ENCODE measurements at regions not wholly inside any gene's neighbourhood (a gene's known extent, or its start where the extent isn't known, plus 50 kb on each side); places are given as distances from the start of the nearest gene placed in this dataset.

DNA sequence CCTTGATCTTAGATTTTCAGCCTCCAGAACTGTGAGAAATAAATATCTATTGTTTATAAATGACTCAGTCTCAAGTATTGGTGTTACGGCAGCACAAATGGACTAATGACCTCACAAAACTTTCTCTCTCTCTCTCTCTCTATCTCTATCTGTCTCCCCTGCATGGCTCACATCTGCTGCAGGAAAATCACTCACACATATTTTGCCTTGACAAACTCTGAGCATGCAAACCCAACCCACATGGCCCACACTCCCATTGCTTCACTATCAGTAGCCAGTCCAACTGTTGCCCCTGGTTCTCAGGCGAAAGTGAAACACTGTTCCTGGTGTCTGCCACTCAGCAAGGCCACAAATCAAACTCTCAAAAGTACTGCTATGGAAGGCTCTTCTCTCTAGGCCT, 66.4 kb upstream of the PIK3R1 start:
- Histone ChIP-seq H3K27ac (no peak overlapping the region), H3K4me3 (no peak overlapping the region), H3K9me3 (no peaks in the 10 kb centered on the region), H3K27me3 (no peaks in the 10 kb centered on the region), H3K4me1 (no peaks in the 10 kb centered on the region), H3K36me3 (no peaks in the 10 kb centered on the region)
- no peak for TF ChIP-seq EP300 (IDR thresholded peaks at IDR 0.05)
- TF ChIP-seq, protein P1, sequence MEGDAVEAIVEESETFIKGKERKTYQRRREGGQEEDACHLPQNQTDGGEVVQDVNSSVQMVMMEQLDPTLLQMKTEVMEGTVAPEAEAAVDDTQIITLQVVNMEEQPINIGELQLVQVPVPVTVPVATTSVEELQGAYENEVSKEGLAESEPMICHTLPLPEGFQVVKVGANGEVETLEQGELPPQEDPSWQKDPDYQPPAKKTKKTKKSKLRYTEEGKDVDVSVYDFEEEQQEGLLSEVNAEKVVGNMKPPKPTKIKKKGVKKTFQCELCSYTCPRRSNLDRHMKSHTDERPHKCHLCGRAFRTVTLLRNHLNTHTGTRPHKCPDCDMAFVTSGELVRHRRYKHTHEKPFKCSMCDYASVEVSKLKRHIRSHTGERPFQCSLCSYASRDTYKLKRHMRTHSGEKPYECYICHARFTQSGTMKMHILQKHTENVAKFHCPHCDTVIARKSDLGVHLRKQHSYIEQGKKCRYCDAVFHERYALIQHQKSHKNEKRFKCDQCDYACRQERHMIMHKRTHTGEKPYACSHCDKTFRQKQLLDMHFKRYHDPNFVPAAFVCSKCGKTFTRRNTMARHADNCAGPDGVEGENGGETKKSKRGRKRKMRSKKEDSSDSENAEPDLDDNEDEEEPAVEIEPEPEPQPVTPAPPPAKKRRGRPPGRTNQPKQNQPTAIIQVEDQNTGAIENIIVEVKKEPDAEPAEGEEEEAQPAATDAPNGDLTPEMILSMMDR (IDR thresholded peaks at IDR 0.05): no peak
- TF ChIP-seq POLR2A (IDR thresholded peaks at IDR 0.05): no peak
- 88 to 95% methylated on average over 2 of the region's 2 CpGs for WGBS, 2 donors
- DNase-seq (ENCODE audit: low spot score in 2 of 2): no peak

GRCh38 chr5:68148096-68148495, 67.5 kb upstream of the PIK3R1 start:
- no peaks in the 10 kb centered on the region for H3K27me3 ChIP-seq
- no peak overlapping the region for H3K4me3 ChIP-seq
- H3K9me3 ChIP-seq: no peaks in the 10 kb centered on the region
- no peaks in the 10 kb centered on the region for H3K4me1 ChIP-seq
- WGBS, 2 donors: 73 to 83% methylated on average over 3 of the region's 3 CpGs
- H3K27ac ChIP-seq: no peak overlapping the region
- TF ChIP-seq EP300 (IDR thresholded peaks at IDR 0.05) (no peak), POLR2A (IDR thresholded peaks at IDR 0.05) (no peak)
- TF ChIP-seq, protein P1 (IDR thresholded peaks at IDR 0.05): no peak
- no peaks in the 10 kb centered on the region for H3K36me3 ChIP-seq
- no peak for DNase-seq (ENCODE audit: low spot score in 2 of 2)

DNA sequence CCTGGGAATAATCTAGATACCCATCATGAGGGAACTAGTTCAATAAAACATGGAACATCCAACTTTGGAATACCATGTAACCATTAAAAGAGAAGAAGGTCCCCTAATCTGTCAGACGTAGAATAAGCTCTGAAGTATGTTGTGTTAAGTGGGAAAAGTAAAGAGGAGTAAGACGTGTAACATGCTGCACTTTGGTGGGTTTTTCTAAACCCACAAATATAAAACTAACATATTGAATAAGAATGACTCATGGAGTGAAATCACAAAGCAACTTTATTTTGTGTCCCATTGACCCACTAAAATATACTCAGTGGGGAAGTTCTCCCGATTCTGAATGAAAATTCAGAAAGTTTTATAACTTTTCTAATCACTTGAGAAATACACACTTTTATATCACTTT, 67.9 kb upstream of the PIK3R1 start:
- TF ChIP-seq POLR2A (IDR thresholded peaks at IDR 0.05) (no peak), EP300 (IDR thresholded peaks at IDR 0.05) (no peak)
- TF ChIP-seq, protein P1 (IDR thresholded peaks at IDR 0.05): no peak
- H3K27me3 ChIP-seq: no peaks in the 10 kb centered on the region
- no peaks in the 10 kb centered on the region for H3K4me1 ChIP-seq
- no peak for DNase-seq (ENCODE audit: low spot score in 2 of 2)
- no peaks in the 10 kb centered on the region for H3K9me3 ChIP-seq
- no peaks in the 10 kb centered on the region for H3K36me3 ChIP-seq
- no peak overlapping the region for H3K27ac ChIP-seq
- H3K4me3 ChIP-seq: no peak overlapping the region
- 63 to 68% methylated on average over 3 of the region's 3 CpGs for WGBS, 2 donors

DNA sequence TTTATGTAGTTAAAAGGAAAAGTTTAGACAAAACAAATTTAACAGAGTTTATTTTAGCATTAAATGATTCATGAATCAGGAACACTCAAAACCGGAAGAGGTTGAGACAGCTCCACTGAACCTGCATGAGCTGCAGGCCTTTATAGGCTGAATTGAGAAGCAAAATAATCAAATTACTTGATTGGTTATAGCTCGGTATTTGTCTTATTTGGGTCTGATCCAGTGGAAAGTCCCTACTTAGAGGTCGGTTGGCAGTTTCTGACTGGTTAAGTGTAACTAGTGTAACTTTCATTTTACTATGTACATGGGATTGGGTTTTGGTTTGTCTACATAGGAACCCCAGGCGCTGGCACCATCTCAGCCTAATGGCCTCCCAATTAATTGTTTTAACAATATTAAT, 74.1 kb upstream of the PIK3R1 start:
- no peaks in the 10 kb centered on the region for H3K27me3 ChIP-seq
- no peak overlapping the region for H3K4me3 ChIP-seq
- DNase-seq (ENCODE audit: low spot score in 2 of 2): no peak
- no peaks in the 10 kb centered on the region for H3K9me3 ChIP-seq
- H3K36me3 ChIP-seq: no peaks in the 10 kb centered on the region
- WGBS, 2 donors: 55 to 56% methylated on average over 4 of the region's 4 CpGs
- H3K27ac ChIP-seq: peak overlapping the region in 1 of 4 donors; percentile 35
- peaks cover 0 to 26% (median 0%) of the 10 kb centered on the region in 4 donors for H3K4me1 ChIP-seq
- TF ChIP-seq, protein P1 (IDR thresholded peaks at IDR 0.05): no peak
- TF ChIP-seq EP300 (IDR thresholded peaks at IDR 0.05): no peak
- TF ChIP-seq POLR2A (IDR thresholded peaks at IDR 0.05): no peak

DNA sequence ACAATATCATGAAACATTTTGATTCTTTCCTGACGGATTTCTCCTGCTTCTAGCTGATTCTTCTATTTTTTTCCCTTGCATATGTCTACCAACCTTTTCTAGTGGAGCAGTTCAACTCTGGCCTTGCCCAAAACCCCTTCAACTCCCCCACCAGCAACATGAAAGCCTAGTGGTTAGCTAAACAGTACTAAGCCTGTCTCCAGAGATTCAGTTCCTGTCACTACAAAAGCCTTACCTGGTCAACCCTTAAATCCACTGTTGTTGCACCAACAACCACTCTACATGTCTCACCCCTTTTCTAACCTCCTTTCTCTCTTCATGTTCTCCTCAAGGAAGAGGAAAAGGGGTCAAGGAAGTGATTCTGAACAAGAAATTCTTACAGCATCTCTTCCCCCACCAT, 74.8 kb upstream of the PIK3R1 start:
- H3K27me3 ChIP-seq: no peaks in the 10 kb centered on the region
- no peak for DNase-seq (ENCODE audit: low spot score in 2 of 2)
- no peak overlapping the region for H3K4me3 ChIP-seq
- H3K36me3 ChIP-seq: no peaks in the 10 kb centered on the region
- H3K9me3 ChIP-seq: no peaks in the 10 kb centered on the region
- TF ChIP-seq, protein P1 (IDR thresholded peaks at IDR 0.05): no peak
- TF ChIP-seq POLR2A (IDR thresholded peaks at IDR 0.05): no peak
- no peak for TF ChIP-seq EP300 (IDR thresholded peaks at IDR 0.05)
- H3K27ac ChIP-seq: no peak overlapping the region
- peaks cover 0 to 26% (median 0%) of the 10 kb centered on the region in 4 donors for H3K4me1 ChIP-seq
- 85 to 88% methylated on average over 1 of the region's 1 CpG for WGBS, 2 donors

Measured in tibial nerve (tissue), 4 donors.